ENCODE measurements at regions not wholly inside any gene's neighbourhood (a gene's known extent, or its start where the extent isn't known, plus 50 kb on each side); places are given as distances from the start of the nearest gene placed in this dataset.
"Not testable (repeated sequence)": the region's sequence is repeated elsewhere in the genome, so short reads cannot be mapped to it uniquely, and the experiment has no call there.

- no peak overlapping the region for H3K4me3 ChIP-seq
- TF ChIP-seq Cebpa-rat (IDR thresholded peaks at IDR 0.05) = no peak
- no peaks in the 10 kb centered on the region for H3K36me3 ChIP-seq
- H3K9me3 ChIP-seq (replicated peaks in 1 of 11) = peaks cover 0 to 6% (median 0%) of the 10 kb centered on the region in 11 experiments; a peak in 2 of 22 replicates
- no peaks in the 10 kb centered on the region for H3K27me3 ChIP-seq
- H3K4me2 ChIP-seq = no peak overlapping the region
- H3K4me1 ChIP-seq = no peaks in the 10 kb centered on the region
- no peak overlapping the region for H3K9ac ChIP-seq
- H3K27ac ChIP-seq = no peak overlapping the region
- no peaks in the 10 kb centered on the region for H4K20me1 ChIP-seq
Observed at GRCh38 chr3:163560459-163560858, 1517.8 kb downstream of the SI start.

GRCh38 chr3:163556813-163557523 is 1521.3 kb downstream of the SI start:
- no peak overlapping the region for H3K4me2 ChIP-seq
- H3K27me3 ChIP-seq = no peaks in the 10 kb centered on the region
- H4K20me1 ChIP-seq = no peaks in the 10 kb centered on the region
- no peaks in the 10 kb centered on the region for H3K36me3 ChIP-seq
- H3K4me1 ChIP-seq = no peaks in the 10 kb centered on the region
- TF ChIP-seq Cebpa-rat (IDR thresholded peaks at IDR 0.05) = no peak
- H3K4me3 ChIP-seq = no peak overlapping the region
- H3K27ac ChIP-seq = no peak overlapping the region
- no peak overlapping the region for H3K9ac ChIP-seq
- peaks cover 0 to 11% (median 7%) of the 10 kb centered on the region in 11 experiments; a peak in 13 of 22 replicates for H3K9me3 ChIP-seq (replicated peaks in 1 of 11)

GRCh38 chr3:163555918-163556317 is 1522.4 kb downstream of the SI start:
- H3K4me3 ChIP-seq = no peak overlapping the region
- peaks cover 0 to 17% (median 13%) of the 10 kb centered on the region in 11 experiments; a peak in 13 of 22 replicates for H3K9me3 ChIP-seq (replicated peaks in 1 of 11)
- no peaks in the 10 kb centered on the region for H3K36me3 ChIP-seq
- H3K4me1 ChIP-seq = no peaks in the 10 kb centered on the region
- no peaks in the 10 kb centered on the region for H4K20me1 ChIP-seq
- TF ChIP-seq Cebpa-rat (IDR thresholded peaks at IDR 0.05) = no peak
- no peak overlapping the region for H3K27ac ChIP-seq
- H3K27me3 ChIP-seq = no peaks in the 10 kb centered on the region
- no peak overlapping the region for H3K9ac ChIP-seq
- H3K4me2 ChIP-seq = no peak overlapping the region

- H3K27ac ChIP-seq = no peak overlapping the region
- H3K4me3 ChIP-seq = no peak overlapping the region
- no peaks in the 10 kb centered on the region for H4K20me1 ChIP-seq
- H3K36me3 ChIP-seq = no peaks in the 10 kb centered on the region
- no peaks in the 10 kb centered on the region for H3K4me1 ChIP-seq
- H3K4me2 ChIP-seq = no peak overlapping the region
- H3K9ac ChIP-seq = no peak overlapping the region
- peaks cover 0 to 17% (median 13%) of the 10 kb centered on the region in 11 experiments; a peak in 13 of 22 replicates for H3K9me3 ChIP-seq (replicated peaks in 1 of 11)
- H3K27me3 ChIP-seq = no peaks in the 10 kb centered on the region
- no peak for TF ChIP-seq Cebpa-rat (IDR thresholded peaks at IDR 0.05)
Observed at GRCh38 chr3:163552659-163552966, 1525.7 kb downstream of the SI start.

- not testable (repeated sequence) for H3K4me2 ChIP-seq, H3K27me3 ChIP-seq, H3K4me1 ChIP-seq, H3K4me3 ChIP-seq, H4K20me1 ChIP-seq, H3K9ac ChIP-seq, H3K36me3 ChIP-seq, H3K27ac ChIP-seq
- peaks cover 0 to 17% (median 13%) of the 10 kb centered on the region in 11 experiments; a peak in 13 of 22 replicates for H3K9me3 ChIP-seq (replicated peaks in 1 of 11)
Observed at GRCh38 chr3:163551915-163552658, 1526.2 kb downstream of the SI start.

GRCh38 chr3:163548015-163548414 is 1530.3 kb downstream of the SI start:
- H3K9me3 ChIP-seq (replicated peaks in 1 of 11) = peaks cover 0 to 16% (median 13%) of the 10 kb centered on the region in 11 experiments; a peak in 13 of 22 replicates
- H3K4me2 ChIP-seq = no peak overlapping the region
- no peak overlapping the region for H3K27ac ChIP-seq
- no peak for TF ChIP-seq Cebpa-rat (IDR thresholded peaks at IDR 0.05)
- no peaks in the 10 kb centered on the region for H4K20me1 ChIP-seq
- peaks cover 0 to 10% (median 0%) of the 10 kb centered on the region in 10 experiments; a peak in 2 of 20 replicates for H3K4me1 ChIP-seq
- no peaks in the 10 kb centered on the region for H3K36me3 ChIP-seq
- H3K9ac ChIP-seq = no peak overlapping the region
- H3K4me3 ChIP-seq = no peak overlapping the region
- H3K27me3 ChIP-seq = no peaks in the 10 kb centered on the region

- H3K9ac ChIP-seq = no peak overlapping the region
- peaks cover 0 to 10% (median 0%) of the 10 kb centered on the region in 10 experiments; a peak in 2 of 20 replicates for H3K4me1 ChIP-seq
- no peaks in the 10 kb centered on the region for H3K36me3 ChIP-seq
- H4K20me1 ChIP-seq = no peaks in the 10 kb centered on the region
- peak overlapping the region in 1 of 11 experiments; percentile 4; a peak in 1 of 22 replicates for H3K4me2 ChIP-seq
- no peaks in the 10 kb centered on the region for H3K27me3 ChIP-seq
- peaks cover 0 to 8% (median 6%) of the 10 kb centered on the region in 11 experiments; a peak in 11 of 22 replicates for H3K9me3 ChIP-seq (replicated peaks in 1 of 11)
- H3K4me3 ChIP-seq = no peak overlapping the region
- TF ChIP-seq Cebpa-rat (IDR thresholded peaks at IDR 0.05) = no peak
- H3K27ac ChIP-seq = no peak overlapping the region
Observed at GRCh38 chr3:163547014-163547685, 1531.1 kb downstream of the SI start.

- H3K27me3 ChIP-seq = no peaks in the 10 kb centered on the region
- no peak overlapping the region for H3K9ac ChIP-seq
- H3K4me1 ChIP-seq = peaks cover 0 to 10% (median 0%) of the 10 kb centered on the region in 10 experiments; a peak in 2 of 20 replicates
- no peak overlapping the region for H3K4me3 ChIP-seq
- no peaks in the 10 kb centered on the region for H4K20me1 ChIP-seq
- H3K9me3 ChIP-seq (replicated peaks in 1 of 11) = no peaks in the 10 kb centered on the region
- H3K27ac ChIP-seq = no peak overlapping the region
- TF ChIP-seq Cebpa-rat (IDR thresholded peaks at IDR 0.05) = no peak
- no peaks in the 10 kb centered on the region for H3K36me3 ChIP-seq
- no peak overlapping the region for H3K4me2 ChIP-seq
Observed at GRCh38 chr3:163543662-163544061, 1534.6 kb downstream of the SI start.

GRCh38 chr3:163541629-163542028 is 1536.7 kb downstream of the SI start:
- Histone ChIP-seq H3K36me3 (no peaks in the 10 kb centered on the region), H3K9ac (no peak overlapping the region), H3K9me3 (replicated peaks in 1 of 11) (no peaks in the 10 kb centered on the region), H3K4me1 (peaks cover 0 to 7% (median 0%) of the 10 kb centered on the region in 10 experiments; a peak in 2 of 20 replicates), H4K20me1 (no peaks in the 10 kb centered on the region), H3K4me2 (no peak overlapping the region), H3K4me3 (no peak overlapping the region), H3K27me3 (no peaks in the 10 kb centered on the region), H3K27ac (no peak overlapping the region)
- no peak for TF ChIP-seq Cebpa-rat (IDR thresholded peaks at IDR 0.05)

Measured in BLaER1 treated with 17β-estradiol and CSF1 and Interleukin-3, amounts not matched to agents 10 nM and 100 nM (cell line).